ENCODE measurements at regions not wholly inside any gene's neighbourhood (a gene's known extent, or its start where the extent isn't known, plus 50 kb on each side); places are given as distances from the start of the nearest gene placed in this dataset.
"Not testable (repeated sequence)": the region's sequence is repeated elsewhere in the genome, so short reads cannot be mapped to it uniquely, and the experiment has no call there.

GRCh38 chr10:46753763-46754162 lies 157.5 kb upstream of the PTPN20 start:
- H3K27me3 ChIP-seq (ENCODE audit: low read length); H3K27ac ChIP-seq (ENCODE audit: low read depth, low read length); H3F3A ChIP-seq (ENCODE audit: insufficient read depth); H4K20me1 ChIP-seq (ENCODE audit: low read depth, low read length); H3K9ac ChIP-seq (ENCODE audit: low read length); H3K9me2 ChIP-seq (replicated peaks; ENCODE audit: insufficient read depth, low read length); H3K4me2 ChIP-seq (ENCODE audit: low read depth, low read length, poor library complexity, severe bottlenecking); H3K4me3 ChIP-seq (ENCODE audit: insufficient read depth, low read length, poor library complexity, severe bottlenecking); H3K9me3 ChIP-seq (ENCODE audit: insufficient read depth, low read length); H2AFZ ChIP-seq (ENCODE audit: low read depth, low read length, severe bottlenecking); H3K79me2 ChIP-seq (ENCODE audit: insufficient read depth, low read length); H3K36me3 ChIP-seq (ENCODE audit: low read length): not testable (repeated sequence)

GRCh38 chr10:46761471-46761870 lies 149.8 kb upstream of the PTPN20 start:
- not testable (repeated sequence) for H3K4me3 ChIP-seq (ENCODE audit: insufficient read depth, low read length, poor library complexity, severe bottlenecking); H3K4me2 ChIP-seq (ENCODE audit: low read depth, low read length, poor library complexity, severe bottlenecking); H3K9me2 ChIP-seq (replicated peaks; ENCODE audit: insufficient read depth, low read length); H2AFZ ChIP-seq (ENCODE audit: low read depth, low read length, severe bottlenecking); H3K27me3 ChIP-seq (ENCODE audit: low read length); H3K36me3 ChIP-seq (ENCODE audit: low read length); H3K9me3 ChIP-seq (ENCODE audit: insufficient read depth, low read length); H3K79me2 ChIP-seq (ENCODE audit: insufficient read depth, low read length); H3K9ac ChIP-seq (ENCODE audit: low read length); H3K27ac ChIP-seq (ENCODE audit: low read depth, low read length); H4K20me1 ChIP-seq (ENCODE audit: low read depth, low read length); H3F3A ChIP-seq (ENCODE audit: insufficient read depth)

GRCh38 chr10:46768515-46769291 lies 142.5 kb upstream of the PTPN20 start:
- H3K9ac ChIP-seq (ENCODE audit: low read length); H3K9me2 ChIP-seq (replicated peaks; ENCODE audit: insufficient read depth, low read length): not testable (repeated sequence)

GRCh38 chr10:46773178-46773896 lies 137.9 kb upstream of the PTPN20 start:
- not testable (repeated sequence) for H3K27me3 ChIP-seq (ENCODE audit: low read length); H3K9ac ChIP-seq (ENCODE audit: low read length); H3K79me2 ChIP-seq (ENCODE audit: insufficient read depth, low read length); H2AFZ ChIP-seq (ENCODE audit: low read depth, low read length, severe bottlenecking); H3K9me3 ChIP-seq (ENCODE audit: insufficient read depth, low read length); H3K27ac ChIP-seq (ENCODE audit: low read depth, low read length); H3K9me2 ChIP-seq (replicated peaks; ENCODE audit: insufficient read depth, low read length); H3K36me3 ChIP-seq (ENCODE audit: low read length); H3K4me2 ChIP-seq (ENCODE audit: low read depth, low read length, poor library complexity, severe bottlenecking); H4K20me1 ChIP-seq (ENCODE audit: low read depth, low read length); H3K4me3 ChIP-seq (ENCODE audit: insufficient read depth, low read length, poor library complexity, severe bottlenecking); H3F3A ChIP-seq (ENCODE audit: insufficient read depth)

More at GRCh38 chr10:46768515-46769291, 142.5 kb upstream of the PTPN20 start:
- not testable (repeated sequence) for H3K79me2 ChIP-seq (ENCODE audit: insufficient read depth, low read length); H4K20me1 ChIP-seq (ENCODE audit: low read depth, low read length); H3K27me3 ChIP-seq (ENCODE audit: low read length); H3K36me3 ChIP-seq (ENCODE audit: low read length); H2AFZ ChIP-seq (ENCODE audit: low read depth, low read length, severe bottlenecking); H3K4me3 ChIP-seq (ENCODE audit: insufficient read depth, low read length, poor library complexity, severe bottlenecking); H3K4me2 ChIP-seq (ENCODE audit: low read depth, low read length, poor library complexity, severe bottlenecking); H3K27ac ChIP-seq (ENCODE audit: low read depth, low read length); H3F3A ChIP-seq (ENCODE audit: insufficient read depth); H3K9me3 ChIP-seq (ENCODE audit: insufficient read depth, low read length)

- not testable (repeated sequence) for H3K9me3 ChIP-seq (ENCODE audit: insufficient read depth, low read length); H3F3A ChIP-seq (ENCODE audit: insufficient read depth); H3K4me3 ChIP-seq (ENCODE audit: insufficient read depth, low read length, poor library complexity, severe bottlenecking); H2AFZ ChIP-seq (ENCODE audit: low read depth, low read length, severe bottlenecking); H3K36me3 ChIP-seq (ENCODE audit: low read length); H3K9ac ChIP-seq (ENCODE audit: low read length); H3K27me3 ChIP-seq (ENCODE audit: low read length); H3K9me2 ChIP-seq (replicated peaks; ENCODE audit: insufficient read depth, low read length); H3K27ac ChIP-seq (ENCODE audit: low read depth, low read length); H3K79me2 ChIP-seq (ENCODE audit: insufficient read depth, low read length); H3K4me2 ChIP-seq (ENCODE audit: low read depth, low read length, poor library complexity, severe bottlenecking); H4K20me1 ChIP-seq (ENCODE audit: low read depth, low read length)
These were observed 137.4 kb upstream of the PTPN20 start for GRCh38 chr10:46773897-46774236.

- not testable (repeated sequence) for H3K36me3 ChIP-seq (ENCODE audit: low read length)
These were observed 136.9 kb upstream of the PTPN20 start for GRCh38 chr10:46774366-46774765.

GRCh38 chr10:46774945-46775667 lies 136.1 kb upstream of the PTPN20 start:
- not testable (repeated sequence) for H4K20me1 ChIP-seq (ENCODE audit: low read depth, low read length); H3K36me3 ChIP-seq (ENCODE audit: low read length); H3K27me3 ChIP-seq (ENCODE audit: low read length); H3F3A ChIP-seq (ENCODE audit: insufficient read depth); H3K9me2 ChIP-seq (replicated peaks; ENCODE audit: insufficient read depth, low read length); H3K4me3 ChIP-seq (ENCODE audit: insufficient read depth, low read length, poor library complexity, severe bottlenecking); H3K79me2 ChIP-seq (ENCODE audit: insufficient read depth, low read length); H2AFZ ChIP-seq (ENCODE audit: low read depth, low read length, severe bottlenecking); H3K9me3 ChIP-seq (ENCODE audit: insufficient read depth, low read length); H3K4me2 ChIP-seq (ENCODE audit: low read depth, low read length, poor library complexity, severe bottlenecking); H3K9ac ChIP-seq (ENCODE audit: low read length); H3K27ac ChIP-seq (ENCODE audit: low read depth, low read length)

More at GRCh38 chr10:46774366-46774765, 136.9 kb upstream of the PTPN20 start:
- H2AFZ ChIP-seq (ENCODE audit: low read depth, low read length, severe bottlenecking); H3K27ac ChIP-seq (ENCODE audit: low read depth, low read length); H3K9ac ChIP-seq (ENCODE audit: low read length); H3K9me3 ChIP-seq (ENCODE audit: insufficient read depth, low read length); H3K27me3 ChIP-seq (ENCODE audit: low read length); H3K4me2 ChIP-seq (ENCODE audit: low read depth, low read length, poor library complexity, severe bottlenecking); H3K4me3 ChIP-seq (ENCODE audit: insufficient read depth, low read length, poor library complexity, severe bottlenecking); H3K79me2 ChIP-seq (ENCODE audit: insufficient read depth, low read length); H3F3A ChIP-seq (ENCODE audit: insufficient read depth); H3K9me2 ChIP-seq (replicated peaks; ENCODE audit: insufficient read depth, low read length); H4K20me1 ChIP-seq (ENCODE audit: low read depth, low read length): not testable (repeated sequence)

GRCh38 chr10:46775668-46776059 lies 135.6 kb upstream of the PTPN20 start:
- H3K36me3 ChIP-seq (ENCODE audit: low read length); H3K27ac ChIP-seq (ENCODE audit: low read depth, low read length); H3F3A ChIP-seq (ENCODE audit: insufficient read depth); H3K79me2 ChIP-seq (ENCODE audit: insufficient read depth, low read length); H2AFZ ChIP-seq (ENCODE audit: low read depth, low read length, severe bottlenecking); H3K27me3 ChIP-seq (ENCODE audit: low read length); H3K4me3 ChIP-seq (ENCODE audit: insufficient read depth, low read length, poor library complexity, severe bottlenecking); H3K9ac ChIP-seq (ENCODE audit: low read length); H3K9me3 ChIP-seq (ENCODE audit: insufficient read depth, low read length); H3K4me2 ChIP-seq (ENCODE audit: low read depth, low read length, poor library complexity, severe bottlenecking); H3K9me2 ChIP-seq (replicated peaks; ENCODE audit: insufficient read depth, low read length); H4K20me1 ChIP-seq (ENCODE audit: low read depth, low read length): not testable (repeated sequence)
